SJCRH30 (cell line): ENCODE measurements at regions not wholly inside any gene's neighbourhood (a gene's known extent, or its start where the extent isn't known, plus 50 kb on each side); places are given as distances from the start of the nearest gene placed in this dataset.
A peak's percentile ranks its signal among the peaks of the same experiment; 100 is the strongest.

Experiments used
- DNase-seq, 2 experiments: peaks; one replicate each; pipeline ENCODE4 v3.0.0-alpha.2; 2015 to 2020
- H3K27ac ChIP-seq: fragments of 250-450 bp; sonication (Bioruptor Pico); 2 replicates; pipeline ENCODE4 v1.5.1; 2020; ENCODE audit warnings: mild to moderate bottlenecking, moderate library complexity
- H3K27me3 ChIP-seq: fragments of 250-450 bp; sonication (Bioruptor Pico); 2 replicates; pipeline ENCODE4 v1.5.1; 2020; ENCODE audit warnings: mild to moderate bottlenecking, moderate library complexity
- H3K36me3 ChIP-seq: fragments of 250-450 bp; sonication (Bioruptor Pico); 2 replicates; pipeline ENCODE4 v1.5.1; 2020; ENCODE audit warnings: mild to moderate bottlenecking, moderate library complexity
- H3K4me1 ChIP-seq: fragments of 250-450 bp; sonication (Bioruptor Pico); 2 replicates; pipeline ENCODE4 v1.5.1; 2020; ENCODE audit warnings: mild to moderate bottlenecking, moderate library complexity
- H3K4me3 ChIP-seq: fragments of 250-450 bp; sonication (Bioruptor Pico); 2 replicates; pipeline ENCODE4 v1.5.1; 2020; ENCODE audit warnings: mild to moderate bottlenecking, moderate library complexity
- H3K9me3 ChIP-seq: fragments of 250-450 bp; sonication (Bioruptor Pico); replicated peaks from 2 replicates; pipeline ENCODE4 v1.5.1; 2020; ENCODE audit warnings: mild to moderate bottlenecking, moderate library complexity

GRCh38 chr14:28102001-28102400, 664.6 kb upstream of the FOXG1 start:
- Histone ChIP-seq H3K36me3 (no peaks in the 10 kb centered on the region), H3K27me3 (no peaks in the 10 kb centered on the region), H3K4me1 (no peaks in the 10 kb centered on the region), H3K9me3 (no peaks in the 10 kb centered on the region), H3K27ac (no peak overlapping the region), H3K4me3 (no peak overlapping the region)
- peak in 1 of 2 experiments; percentile 5 for DNase-seq

GRCh38 chr14:28102814-28103213, 663.8 kb upstream of the FOXG1 start:
- DNase-seq: no peak
- no peaks in the 10 kb centered on the region for H3K4me1 ChIP-seq
- H3K36me3 ChIP-seq: no peaks in the 10 kb centered on the region
- H3K9me3 ChIP-seq: no peaks in the 10 kb centered on the region
- H3K4me3 ChIP-seq: no peak overlapping the region
- no peak overlapping the region for H3K27ac ChIP-seq
- no peaks in the 10 kb centered on the region for H3K27me3 ChIP-seq

- no peaks in the 10 kb centered on the region for H3K4me1 ChIP-seq
- no peak for DNase-seq
- H3K9me3 ChIP-seq: no peaks in the 10 kb centered on the region
- no peak overlapping the region for H3K4me3 ChIP-seq
- no peak overlapping the region for H3K27ac ChIP-seq
- no peaks in the 10 kb centered on the region for H3K27me3 ChIP-seq
- H3K36me3 ChIP-seq: no peaks in the 10 kb centered on the region
Measured at GRCh38 chr14:28113311-28113710, 653.3 kb upstream of the FOXG1 start.

GRCh38 chr14:28116716-28117115, 649.9 kb upstream of the FOXG1 start:
- Histone ChIP-seq H3K36me3 (no peaks in the 10 kb centered on the region), H3K27ac (no peak overlapping the region), H3K4me1 (no peaks in the 10 kb centered on the region), H3K27me3 (no peaks in the 10 kb centered on the region), H3K9me3 (no peaks in the 10 kb centered on the region), H3K4me3 (no peak overlapping the region)
- no peak for DNase-seq

- no peaks in the 10 kb centered on the region for H3K27me3 ChIP-seq
- H3K36me3 ChIP-seq: no peaks in the 10 kb centered on the region
- H3K27ac ChIP-seq: no peak overlapping the region
- H3K4me3 ChIP-seq: no peak overlapping the region
- no peaks in the 10 kb centered on the region for H3K9me3 ChIP-seq
- no peak for DNase-seq
- no peaks in the 10 kb centered on the region for H3K4me1 ChIP-seq
Measured at GRCh38 chr14:28119849-28120248, 646.7 kb upstream of the FOXG1 start.

- Histone ChIP-seq H3K9me3 (no peaks in the 10 kb centered on the region), H3K36me3 (no peaks in the 10 kb centered on the region), H3K4me1 (no peaks in the 10 kb centered on the region), H3K27ac (no peak overlapping the region), H3K4me3 (no peak overlapping the region), H3K27me3 (no peaks in the 10 kb centered on the region)
- no peak for DNase-seq
Measured at GRCh38 chr14:28120391-28120790, 646.2 kb upstream of the FOXG1 start.

- H3K27ac ChIP-seq: no peak overlapping the region
- no peaks in the 10 kb centered on the region; the same call in 1 of the 2 replicates for H3K27me3 ChIP-seq
- DNase-seq: no peak
- no peaks in the 10 kb centered on the region for H3K4me1 ChIP-seq
- no peaks in the 10 kb centered on the region for H3K36me3 ChIP-seq
- no peak overlapping the region for H3K4me3 ChIP-seq
- H3K9me3 ChIP-seq: no peaks in the 10 kb centered on the region
Measured at GRCh38 chr14:28121512-28122297, 644.9 kb upstream of the FOXG1 start.

- no peaks in the 10 kb centered on the region for H3K4me1 ChIP-seq
- no peak overlapping the region for H3K27ac ChIP-seq
- H3K4me3 ChIP-seq: no peak overlapping the region
- H3K27me3 ChIP-seq: no peaks in the 10 kb centered on the region; the same call in 1 of the 2 replicates
- no peaks in the 10 kb centered on the region for H3K9me3 ChIP-seq
- no peaks in the 10 kb centered on the region for H3K36me3 ChIP-seq
- DNase-seq: no peak
Measured at GRCh38 chr14:28130610-28131284, 635.8 kb upstream of the FOXG1 start.

GRCh38 chr14:28138341-28138740, 628.2 kb upstream of the FOXG1 start:
- no peaks in the 10 kb centered on the region for H3K36me3 ChIP-seq
- no peak overlapping the region for H3K4me3 ChIP-seq
- no peaks in the 10 kb centered on the region for H3K9me3 ChIP-seq
- H3K27ac ChIP-seq: no peak overlapping the region
- DNase-seq: no peak
- no peaks in the 10 kb centered on the region for H3K4me1 ChIP-seq
- no peaks in the 10 kb centered on the region for H3K27me3 ChIP-seq

- DNase-seq: no peak
- H3K4me3 ChIP-seq: no peak overlapping the region
- no peaks in the 10 kb centered on the region for H3K4me1 ChIP-seq
Measured at GRCh38 chr14:28141662-28142061, 624.9 kb upstream of the FOXG1 start.

GRCh38 chr14:28142400-28143015, 624.1 kb upstream of the FOXG1 start:
- no peak for DNase-seq
- no peaks in the 10 kb centered on the region for H3K27me3 ChIP-seq
- no peaks in the 10 kb centered on the region for H3K9me3 ChIP-seq
- no peaks in the 10 kb centered on the region for H3K36me3 ChIP-seq
- H3K4me1 ChIP-seq: no peaks in the 10 kb centered on the region
- no peak overlapping the region for H3K27ac ChIP-seq
- H3K4me3 ChIP-seq: no peak overlapping the region

More at GRCh38 chr14:28141662-28142061, 624.9 kb upstream of the FOXG1 start:
- no peaks in the 10 kb centered on the region for H3K36me3 ChIP-seq
- H3K27ac ChIP-seq: no peak overlapping the region
- H3K9me3 ChIP-seq: no peaks in the 10 kb centered on the region
- H3K27me3 ChIP-seq: no peaks in the 10 kb centered on the region

GRCh38 chr14:28143316-28143715, 623.3 kb upstream of the FOXG1 start:
- Histone ChIP-seq H3K36me3 (no peaks in the 10 kb centered on the region), H3K9me3 (no peaks in the 10 kb centered on the region), H3K4me1 (no peaks in the 10 kb centered on the region), H3K4me3 (no peak overlapping the region), H3K27ac (no peak overlapping the region), H3K27me3 (no peaks in the 10 kb centered on the region)
- no peak for DNase-seq

- Histone ChIP-seq H3K36me3 (no peaks in the 10 kb centered on the region), H3K27me3 (no peaks in the 10 kb centered on the region), H3K4me3 (no peak overlapping the region), H3K9me3 (no peaks in the 10 kb centered on the region), H3K27ac (no peak overlapping the region), H3K4me1 (no peaks in the 10 kb centered on the region)
- no peak for DNase-seq
Measured at GRCh38 chr14:28151926-28152325, 614.7 kb upstream of the FOXG1 start.

- Histone ChIP-seq H3K4me3 (no peak overlapping the region), H3K27me3 (no peaks in the 10 kb centered on the region), H3K27ac (no peak overlapping the region), H3K4me1 (no peaks in the 10 kb centered on the region), H3K36me3 (no peaks in the 10 kb centered on the region), H3K9me3 (no peaks in the 10 kb centered on the region)
- DNase-seq: no peak
Measured at GRCh38 chr14:28152453-28153044, 614.0 kb upstream of the FOXG1 start.

- Histone ChIP-seq H3K4me3 (no peak overlapping the region), H3K4me1 (no peaks in the 10 kb centered on the region), H3K27ac (no peak overlapping the region), H3K36me3 (no peaks in the 10 kb centered on the region), H3K27me3 (no peaks in the 10 kb centered on the region), H3K9me3 (no peaks in the 10 kb centered on the region)
- no peak for DNase-seq
Measured at GRCh38 chr14:28157289-28157869, 609.2 kb upstream of the FOXG1 start.
